HG03565 (cell line): ENCODE measurements at regions not wholly inside any gene's neighbourhood (a gene's known extent, or its start where the extent isn't known, plus 50 kb on each side); places are given as distances from the start of the nearest gene placed in this dataset.
"Not testable (repeated sequence)": the region's sequence is repeated elsewhere in the genome, so short reads cannot be mapped to it uniquely, and the experiment has no call there.

ENCODE experiments used
- ATAC-seq: cut with Tn5 transposase; IDR thresholded peaks from one replicate; pipeline ENCODE4 v1.9.1; 2021; ENCODE audit warnings: mild to moderate bottlenecking, moderate library complexity; ENCODE audit not compliant: unreplicated experiment

DNA sequence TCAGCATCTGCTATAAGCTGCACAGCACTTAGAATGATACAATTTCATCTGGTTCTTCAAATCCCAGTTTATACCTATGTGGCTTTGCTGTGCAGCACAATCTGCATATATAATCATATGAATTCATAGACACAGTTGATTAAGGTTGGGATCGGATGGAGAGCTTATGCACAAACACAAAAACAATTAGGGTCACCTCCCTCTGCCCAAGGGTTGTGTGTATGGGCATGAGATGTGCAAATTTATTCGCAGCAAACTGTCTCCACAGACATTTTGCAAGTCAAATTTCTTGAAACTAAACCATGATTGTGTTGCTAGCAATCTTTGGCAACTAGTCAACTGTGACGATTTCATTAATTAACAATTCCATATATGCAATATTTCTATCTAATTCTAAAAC, 955.7 kb downstream of the SORCS3 start:
- no peak for ATAC-seq

DNA sequence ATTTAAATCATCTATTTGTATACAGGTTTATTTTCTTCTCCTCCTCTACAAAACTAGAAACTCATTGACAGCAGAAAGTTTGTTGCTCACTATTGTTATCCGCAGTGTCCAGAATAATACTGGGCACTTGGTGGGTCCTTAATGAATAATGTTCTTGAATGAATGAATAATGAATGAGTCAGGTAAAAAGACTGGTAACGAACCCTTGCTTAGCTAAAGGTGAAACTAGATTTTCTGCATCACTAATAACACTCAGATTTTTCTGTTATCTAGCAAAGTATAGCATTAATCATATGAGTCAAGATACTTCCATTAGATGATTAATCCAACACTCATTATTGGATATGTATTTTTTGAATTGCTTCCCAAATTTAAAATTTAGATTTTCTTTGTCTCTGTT, 953.2 kb downstream of the SORCS3 start:
- ATAC-seq = no peak

DNA sequence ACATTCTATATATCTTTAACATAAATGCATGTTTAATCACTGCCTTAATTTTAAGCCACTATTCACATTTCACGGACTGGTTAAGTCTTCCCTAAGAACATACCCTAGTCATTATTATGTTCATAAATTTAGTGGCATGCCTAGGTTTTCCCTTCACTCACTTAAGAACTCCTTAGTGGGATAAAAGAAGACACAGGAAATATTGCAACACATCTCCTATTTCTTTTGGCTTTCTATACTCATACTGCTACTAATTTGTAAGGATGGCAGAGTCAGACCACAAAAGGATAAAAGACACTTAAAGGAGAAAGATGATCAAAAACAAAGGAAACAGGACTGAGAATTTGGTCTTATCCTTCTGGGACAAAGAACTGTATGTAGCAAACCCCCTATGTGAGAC, 951.4 kb downstream of the SORCS3 start:
- ATAC-seq = no peak

DNA sequence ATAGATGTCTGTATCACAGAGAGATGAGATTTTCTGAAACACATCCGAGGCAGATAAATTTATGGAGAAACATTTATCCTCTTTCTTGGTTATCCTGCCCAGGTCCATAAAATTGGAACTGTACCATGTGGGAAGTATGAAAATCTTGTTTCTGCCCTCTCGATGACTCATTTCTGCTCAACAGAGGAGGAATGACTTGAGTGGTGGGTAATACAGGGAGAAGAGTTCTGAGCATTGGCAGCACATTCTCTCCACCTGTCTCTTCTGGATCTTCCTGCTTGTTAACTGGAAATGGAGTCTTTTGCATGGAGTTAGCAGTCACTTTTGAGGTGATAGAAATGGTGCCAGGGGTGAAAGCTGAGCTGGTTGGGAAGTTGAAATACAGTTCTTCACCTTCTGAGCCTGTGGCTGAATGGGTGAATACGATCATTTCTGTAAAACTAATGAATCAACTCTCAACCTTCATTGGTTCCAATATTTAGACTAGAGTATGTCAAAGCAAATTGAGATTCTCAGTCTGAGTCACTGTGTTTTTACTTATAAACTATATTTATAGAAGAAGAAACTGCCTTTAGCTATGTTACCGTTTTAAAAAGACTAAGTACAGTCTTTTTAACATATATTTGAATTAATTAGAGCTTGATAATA, 945.5 kb downstream of the SORCS3 start:
- no peak for ATAC-seq

DNA sequence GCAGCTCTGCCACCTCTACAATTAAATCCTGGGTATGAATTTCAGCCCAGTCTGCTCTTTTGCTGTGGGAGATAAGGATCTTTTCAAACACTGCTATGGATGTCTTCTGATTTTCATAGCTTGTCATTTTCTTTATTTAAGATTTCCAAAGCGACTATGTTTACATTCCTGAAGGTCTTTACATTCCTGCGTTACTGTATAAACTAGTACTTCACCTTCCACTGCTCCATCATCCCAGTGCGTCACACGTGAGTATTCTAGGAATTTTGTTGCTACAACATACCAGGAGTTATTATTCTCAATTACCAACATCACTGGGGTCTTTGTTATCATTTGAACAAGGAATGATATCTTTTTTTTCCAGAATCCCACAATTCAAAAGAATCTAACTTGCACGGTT, 944.7 kb downstream of the SORCS3 start:
- no peak for ATAC-seq

DNA sequence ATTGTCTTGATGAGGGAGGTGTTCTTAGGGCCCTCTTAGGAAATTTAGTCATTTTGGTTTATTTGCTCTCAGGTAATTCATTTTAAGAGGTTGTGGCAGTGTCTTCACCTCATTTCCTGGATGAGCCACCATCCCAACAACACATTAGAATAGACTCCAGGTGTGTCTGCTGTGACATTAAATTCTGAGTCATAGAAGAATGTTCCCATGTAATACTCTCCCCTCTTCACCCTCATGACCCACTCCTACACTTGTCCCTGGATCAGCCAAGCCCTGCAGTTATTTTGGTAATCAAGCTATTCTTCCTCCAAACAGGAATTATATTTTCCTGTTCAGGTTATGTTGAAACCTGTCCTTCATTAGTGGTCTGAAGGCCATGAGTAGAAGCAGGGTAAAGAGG, 944.1 kb downstream of the SORCS3 start:
- ATAC-seq = no peak

DNA sequence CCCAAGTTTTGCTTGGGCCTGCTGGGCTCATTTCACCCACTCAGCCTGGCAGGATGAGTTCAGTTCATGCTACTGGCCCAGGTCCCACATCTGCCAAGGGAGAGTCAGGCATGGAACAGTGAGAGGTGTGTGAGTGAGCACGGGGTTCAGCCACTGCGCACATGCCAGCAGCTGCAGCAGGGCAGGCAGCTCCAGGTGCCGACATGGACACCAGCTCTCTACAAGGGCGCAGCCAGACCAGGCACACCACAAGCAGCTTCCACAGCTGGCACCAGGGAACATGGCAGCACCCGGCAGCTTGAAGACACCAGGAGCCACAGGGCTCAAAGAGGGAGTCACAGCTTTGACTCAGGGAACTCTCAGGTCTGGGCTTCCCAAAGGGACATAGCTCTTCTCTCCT, 938.0 kb downstream of the SORCS3 start:
- no peak for ATAC-seq

DNA sequence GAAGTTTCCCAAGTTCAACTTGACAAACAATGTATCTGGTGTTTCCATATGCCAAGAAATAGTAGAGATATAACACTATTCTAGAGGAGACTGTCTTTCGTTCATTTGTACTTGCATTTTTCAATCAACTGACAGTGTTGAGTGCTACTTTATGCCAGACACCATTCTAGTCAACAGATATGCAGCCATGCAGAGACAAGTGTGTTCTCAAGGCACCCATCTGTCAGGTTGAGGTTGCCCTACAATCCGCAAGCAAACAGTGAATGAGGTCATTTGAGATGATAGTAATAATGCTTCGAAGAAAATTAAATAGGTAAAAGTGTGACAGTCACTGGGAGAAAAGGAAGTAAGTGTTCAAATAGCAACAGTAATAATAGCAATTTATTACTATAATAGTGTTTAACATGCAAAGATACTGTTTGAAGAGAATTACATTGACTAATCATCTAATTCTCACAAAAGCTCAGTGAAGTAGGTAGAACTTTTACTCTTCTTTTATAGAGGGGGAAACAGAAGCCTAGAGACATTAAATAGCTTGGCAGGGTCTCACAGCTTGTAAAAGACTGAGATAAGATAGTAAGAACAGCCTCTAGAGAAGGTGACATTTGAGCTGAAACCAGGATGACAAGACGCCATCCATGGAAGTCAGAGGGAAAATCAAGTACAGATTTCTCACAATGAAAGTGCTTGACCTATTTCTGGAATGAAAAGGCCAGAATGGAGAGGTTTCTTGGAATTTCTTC, 936.9 kb downstream of the SORCS3 start:
- no peak for ATAC-seq

DNA sequence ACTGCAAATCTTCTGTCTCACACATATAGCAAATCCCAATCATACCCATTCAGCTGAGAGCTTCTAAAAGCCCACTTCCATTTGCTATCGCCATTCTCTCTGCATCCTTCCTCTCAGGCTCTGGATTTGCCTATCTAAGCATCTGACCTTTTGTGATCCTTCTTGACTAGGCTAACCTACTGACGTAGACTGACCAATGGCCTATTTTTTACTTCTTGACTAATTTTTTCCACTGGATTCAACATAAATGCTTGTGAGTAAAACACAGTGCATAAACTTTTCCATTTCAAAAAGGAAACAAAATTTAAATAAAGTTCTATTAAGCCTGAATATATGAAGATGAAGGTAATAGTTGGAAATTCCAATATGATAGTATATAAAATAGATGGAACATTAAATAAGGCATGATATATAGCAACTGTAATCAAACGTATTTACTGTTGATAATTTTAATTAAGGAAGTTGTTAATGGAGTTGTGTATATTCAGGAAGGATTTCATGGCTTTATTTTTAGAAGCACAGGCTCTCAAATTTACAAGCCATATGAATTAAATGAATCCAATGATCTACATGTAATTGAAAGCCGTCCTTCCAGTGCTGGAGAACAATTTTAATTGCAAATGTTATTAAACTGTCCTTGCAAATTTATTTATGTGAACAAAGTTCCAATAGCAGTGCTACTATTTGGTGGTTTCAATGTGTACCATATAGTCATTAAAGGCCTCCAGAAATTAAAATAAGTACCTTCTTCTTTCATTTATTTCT, 918.4 kb downstream of the SORCS3 start:
- ATAC-seq = no peak

DNA sequence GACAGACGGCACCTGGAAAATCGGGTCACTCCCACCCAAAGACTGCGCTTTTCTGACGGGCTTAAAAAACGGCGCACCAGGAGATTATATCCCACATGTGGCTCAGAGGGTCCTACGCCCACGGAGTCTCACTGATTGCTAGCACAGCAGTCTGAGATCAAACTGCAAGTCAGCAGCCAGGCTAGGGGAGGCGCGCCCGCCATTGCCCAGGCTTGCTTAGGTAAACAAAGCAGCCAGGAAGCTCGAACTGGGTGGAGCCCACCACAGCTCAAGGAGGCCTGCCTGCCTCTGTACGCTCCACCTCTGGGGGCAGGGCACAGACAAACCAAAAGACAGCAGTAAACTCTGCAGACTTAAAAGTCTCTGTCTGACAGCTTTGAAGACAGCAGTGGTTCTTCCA, 909.4 kb downstream of the SORCS3 start:
- ATAC-seq = not testable (repeated sequence)

DNA sequence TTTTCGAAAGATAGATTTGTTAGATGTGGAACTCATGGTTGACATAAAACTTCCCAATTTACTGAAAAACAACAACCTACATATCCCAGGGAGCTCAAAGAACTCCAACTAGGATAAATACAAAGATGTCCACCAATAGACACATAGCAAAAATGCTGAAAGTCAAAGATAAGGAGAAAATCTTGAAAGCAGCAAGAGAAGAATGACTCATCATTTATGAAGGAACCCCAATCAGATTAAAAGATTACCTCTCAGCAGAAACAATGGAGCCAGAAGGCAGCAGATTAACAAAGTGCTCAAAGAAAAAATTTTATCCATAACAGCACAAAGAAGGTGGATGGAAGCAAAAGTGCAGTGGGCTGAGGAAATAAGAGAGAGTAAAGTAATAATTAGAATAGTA, 908.6 kb downstream of the SORCS3 start:
- ATAC-seq = no peak

DNA sequence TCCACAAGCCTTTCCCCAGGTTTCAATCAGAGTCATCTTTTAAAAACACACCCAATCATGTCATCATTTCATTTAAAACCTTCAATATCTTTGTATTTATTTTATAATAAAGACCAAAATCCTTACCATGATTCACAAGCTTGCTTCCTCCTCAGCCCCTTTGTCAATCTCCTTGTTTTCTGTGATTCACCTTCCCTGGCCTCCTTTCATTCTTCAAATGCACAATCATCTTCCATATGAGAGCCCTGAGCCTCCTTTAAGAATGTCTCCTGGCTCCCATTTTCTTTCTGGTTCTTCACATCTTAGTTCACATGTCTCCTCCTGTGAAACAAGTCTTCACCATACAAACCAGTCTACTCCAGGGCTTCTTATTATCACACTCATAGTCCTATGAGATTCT, 904.0 kb downstream of the SORCS3 start:
- ATAC-seq = no peak

DNA sequence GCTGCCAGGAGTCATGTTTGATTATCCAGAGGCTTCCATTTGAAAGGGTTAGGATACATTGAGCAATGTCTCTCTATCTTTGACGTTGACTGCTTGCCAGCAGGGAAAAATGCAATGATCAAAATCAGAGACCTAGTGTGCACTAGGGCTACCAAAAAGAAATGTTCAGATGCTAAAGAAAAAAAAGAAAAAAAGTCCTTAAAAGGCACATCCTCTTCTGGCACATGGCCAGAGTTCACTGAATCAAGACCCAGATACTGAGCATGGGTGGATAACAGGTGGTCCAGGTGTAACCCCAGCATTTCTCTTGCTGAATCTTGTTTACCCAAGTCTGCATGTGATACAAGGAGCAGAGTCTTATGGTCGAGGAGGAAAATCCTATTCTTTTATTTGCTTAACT, 899.3 kb downstream of the SORCS3 start:
- no peak for ATAC-seq

DNA sequence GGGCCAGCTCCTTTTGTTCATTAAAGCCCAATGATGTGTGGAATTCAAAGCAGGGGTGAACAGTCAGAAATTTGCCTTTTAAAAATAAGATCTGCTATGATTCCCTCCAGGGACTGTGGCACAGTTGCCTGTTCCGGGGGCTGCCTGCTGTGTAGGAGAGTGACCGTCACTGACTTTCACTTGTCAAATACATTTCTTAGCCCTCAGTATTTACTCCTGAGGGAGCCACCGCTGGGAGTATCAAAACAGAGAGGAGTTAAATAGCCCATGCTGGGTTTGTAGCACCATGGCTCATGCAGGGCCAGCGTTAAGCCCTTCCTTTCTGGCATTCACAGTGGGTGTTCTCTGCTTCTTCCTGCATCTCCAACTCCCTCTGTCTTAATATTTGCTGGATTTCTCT, 897.8 kb downstream of the SORCS3 start:
- no peak for ATAC-seq

DNA sequence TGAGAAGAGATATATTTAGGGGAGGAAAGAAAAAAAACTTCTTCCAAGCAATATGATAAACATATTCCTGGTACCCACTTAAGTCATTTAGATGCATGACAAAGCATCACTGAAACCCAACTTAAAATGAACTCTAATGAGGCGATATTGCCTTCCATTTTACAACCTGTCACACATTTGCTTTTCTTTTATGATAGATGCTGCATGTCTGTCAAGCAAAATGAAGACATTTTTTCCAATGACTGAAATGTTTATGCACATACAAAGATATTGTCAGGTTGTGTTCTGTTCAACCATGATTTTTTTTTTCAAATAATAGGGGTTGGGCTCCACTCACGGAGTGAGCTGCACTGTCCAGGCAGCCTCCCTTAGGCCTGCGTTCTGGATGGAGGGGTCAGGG, 894.4 kb downstream of the SORCS3 start:
- no peak for ATAC-seq

DNA sequence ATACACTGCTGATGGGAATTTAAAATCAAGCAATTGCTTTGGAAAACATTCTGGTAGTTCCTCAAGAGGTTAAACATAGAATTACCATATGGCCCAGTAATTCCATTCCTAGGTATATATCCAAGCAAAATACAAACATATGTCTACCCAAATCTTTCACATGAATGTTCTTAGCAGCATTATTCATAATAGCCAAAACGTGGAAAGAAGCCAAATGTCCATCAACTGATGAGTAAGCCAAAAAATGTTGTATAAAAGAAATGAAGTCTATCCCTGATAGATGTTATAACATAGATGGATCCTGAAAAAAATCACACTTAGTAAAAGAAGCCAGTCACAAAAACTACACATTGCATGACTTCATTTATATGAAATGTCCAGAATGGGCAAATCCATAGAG, 893.0 kb downstream of the SORCS3 start:
- no peak for ATAC-seq

DNA sequence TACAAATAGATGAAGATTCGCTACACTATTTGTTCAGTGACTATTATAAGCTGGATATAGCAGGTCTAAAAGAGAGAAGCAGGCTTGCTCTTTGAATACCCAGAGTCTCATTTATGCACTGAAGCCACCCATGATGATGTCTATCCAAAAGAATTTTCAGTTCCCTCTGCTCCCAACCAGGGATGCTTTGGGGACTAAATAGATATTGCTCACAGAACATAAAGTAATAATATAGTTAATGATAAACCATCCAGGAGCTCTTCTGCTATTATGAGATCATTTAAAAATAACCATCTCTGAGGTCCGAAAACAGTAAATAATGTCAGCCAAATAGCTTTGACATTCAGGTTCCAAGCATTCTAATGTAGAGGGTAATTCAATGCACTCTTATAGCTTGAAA, 875.4 kb downstream of the SORCS3 start:
- ATAC-seq = no peak

DNA sequence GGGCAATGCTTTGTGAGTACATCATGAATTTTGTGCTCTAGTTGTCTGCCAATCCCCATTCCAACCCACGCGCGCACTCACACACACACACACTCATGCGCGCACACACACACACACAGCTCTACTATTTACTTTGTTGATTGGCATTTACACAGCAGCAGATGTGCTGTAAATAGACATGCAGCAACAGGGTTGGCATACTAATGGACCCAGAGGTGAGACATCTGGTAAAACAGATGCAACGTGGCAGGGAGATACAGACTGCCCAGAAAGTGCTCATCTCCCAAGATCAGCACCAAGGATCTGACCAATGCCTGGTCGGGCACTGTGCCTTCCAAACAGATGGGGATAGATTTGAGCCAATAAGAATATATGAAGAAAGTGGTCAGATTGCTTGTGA, 873.0 kb downstream of the SORCS3 start:
- ATAC-seq = no peak

DNA sequence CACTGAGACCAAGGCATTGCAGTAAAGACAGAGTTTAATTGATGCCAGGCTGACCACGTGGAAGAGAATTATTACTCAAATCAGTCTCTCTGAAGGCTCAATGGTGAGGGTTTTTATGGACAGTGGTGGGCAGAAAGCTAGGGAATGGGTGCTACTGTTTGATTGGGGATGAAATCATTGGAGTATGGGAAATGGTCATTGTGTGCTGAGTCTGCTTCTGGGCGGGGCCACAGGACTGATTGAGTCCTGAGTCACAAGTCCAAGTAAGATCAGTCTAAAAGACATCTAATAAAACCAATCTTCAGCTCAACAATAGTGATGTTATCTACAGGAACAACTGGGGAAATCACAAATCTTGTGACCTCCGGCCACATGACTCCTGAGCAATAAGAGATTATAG, 868.4 kb downstream of the SORCS3 start:
- ATAC-seq = no peak

DNA sequence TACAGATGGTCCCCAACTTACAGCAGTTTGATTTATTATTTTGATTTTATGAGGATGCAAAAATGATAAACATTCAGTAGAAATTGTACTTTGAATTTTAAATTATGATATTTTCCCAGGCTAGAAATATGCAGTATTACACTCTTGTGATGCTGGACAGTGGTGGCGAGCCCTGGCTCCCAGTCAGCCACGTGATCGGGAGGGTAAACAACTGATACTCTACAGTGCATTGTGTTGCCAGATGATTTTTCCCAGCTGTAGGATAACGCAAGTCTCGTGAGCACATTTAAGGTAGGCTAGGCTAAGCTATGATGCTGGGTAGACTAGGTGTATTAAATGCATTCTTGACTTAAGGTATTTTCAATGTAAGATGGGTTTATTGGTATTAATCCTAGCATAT, 865.2 kb downstream of the SORCS3 start:
- no peak for ATAC-seq

DNA sequence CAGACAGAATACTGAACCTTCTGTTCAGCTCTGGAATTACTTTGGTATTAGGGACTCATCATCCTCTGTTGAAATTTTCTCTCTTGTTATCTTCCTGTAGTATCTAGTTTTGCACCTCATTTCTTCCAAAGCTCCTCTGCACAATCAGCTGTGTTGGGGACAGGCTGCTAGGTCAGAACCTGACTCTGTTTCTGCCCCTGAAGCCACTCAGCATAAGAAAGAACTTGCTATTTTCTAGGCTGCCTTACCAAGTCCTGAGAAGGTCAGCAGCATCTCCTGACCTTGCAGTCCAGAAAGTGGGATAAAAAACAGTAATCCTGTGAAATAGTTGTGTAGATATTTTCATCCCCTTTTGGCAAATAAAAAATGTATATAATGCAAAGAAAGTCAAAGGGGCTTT, 862.6 kb downstream of the SORCS3 start:
- ATAC-seq = no peak

DNA sequence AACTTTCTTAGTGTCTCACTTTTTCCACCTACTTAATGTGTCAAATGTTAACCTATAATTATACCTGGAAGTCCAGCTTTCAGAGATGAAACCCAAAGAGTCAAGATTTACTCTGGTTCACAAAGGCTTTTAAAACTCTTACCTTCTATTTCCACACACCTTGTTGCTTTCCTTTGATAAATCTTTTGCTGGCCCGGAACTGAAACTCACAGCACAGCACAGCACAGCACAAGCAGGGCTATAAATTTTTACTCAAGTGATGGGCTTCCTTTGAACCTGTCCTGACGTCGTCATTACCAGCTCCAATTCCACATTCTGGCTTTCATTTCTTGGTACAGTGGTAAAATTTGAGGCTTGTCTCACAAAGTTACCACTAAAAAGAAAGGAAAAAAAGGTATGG, 861.0 kb downstream of the SORCS3 start:
- ATAC-seq = no peak
